ENCODE measurements at regions not wholly inside any gene's neighbourhood (a gene's known extent, or its start where the extent isn't known, plus 50 kb on each side); places are given as distances from the start of the nearest gene placed in this dataset.

DNA sequence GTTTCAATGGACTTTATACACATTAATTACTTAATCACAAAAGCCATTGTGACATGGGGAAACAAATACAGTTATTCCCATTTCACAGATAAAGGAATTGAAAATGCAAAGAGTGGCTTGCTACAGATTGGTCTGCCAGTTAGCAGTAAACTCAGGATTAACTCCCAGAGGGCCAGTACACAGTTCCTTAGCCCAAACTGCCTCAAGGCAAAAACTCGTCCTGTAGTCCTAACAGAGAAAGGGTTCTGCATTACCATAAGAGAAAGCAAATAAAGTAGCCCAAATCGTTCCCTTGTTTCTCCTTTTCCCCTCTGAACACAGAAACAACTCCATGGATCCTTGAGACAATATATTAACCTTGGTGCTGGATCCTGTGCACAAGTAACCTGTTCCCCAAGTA lies 274.4 kb downstream of the LRIG3 start:
- Histone ChIP-seq H3K4me3 (no peak overlapping the region), H3K27me3 (replicated peaks; ENCODE audit: insufficient read depth) (no peaks in the 10 kb centered on the region), H3K27ac (no peak overlapping the region), H3K4me1 (ENCODE audit: control insufficient read depth in 1 of 2, low read depth in 2 of 2) (peaks cover 2 to 24% of the 10 kb centered on the region in 2 donors), H3K36me3 (no peaks in the 10 kb centered on the region), H3K9me3 (no peaks in the 10 kb centered on the region)
- DNase-seq (ENCODE audit: low spot score) (no peak), ATAC-seq (ENCODE audit: insufficient number of reproducible peaks, low FRiP score, low read depth) (no peak)
- TF ChIP-seq, protein P1, sequence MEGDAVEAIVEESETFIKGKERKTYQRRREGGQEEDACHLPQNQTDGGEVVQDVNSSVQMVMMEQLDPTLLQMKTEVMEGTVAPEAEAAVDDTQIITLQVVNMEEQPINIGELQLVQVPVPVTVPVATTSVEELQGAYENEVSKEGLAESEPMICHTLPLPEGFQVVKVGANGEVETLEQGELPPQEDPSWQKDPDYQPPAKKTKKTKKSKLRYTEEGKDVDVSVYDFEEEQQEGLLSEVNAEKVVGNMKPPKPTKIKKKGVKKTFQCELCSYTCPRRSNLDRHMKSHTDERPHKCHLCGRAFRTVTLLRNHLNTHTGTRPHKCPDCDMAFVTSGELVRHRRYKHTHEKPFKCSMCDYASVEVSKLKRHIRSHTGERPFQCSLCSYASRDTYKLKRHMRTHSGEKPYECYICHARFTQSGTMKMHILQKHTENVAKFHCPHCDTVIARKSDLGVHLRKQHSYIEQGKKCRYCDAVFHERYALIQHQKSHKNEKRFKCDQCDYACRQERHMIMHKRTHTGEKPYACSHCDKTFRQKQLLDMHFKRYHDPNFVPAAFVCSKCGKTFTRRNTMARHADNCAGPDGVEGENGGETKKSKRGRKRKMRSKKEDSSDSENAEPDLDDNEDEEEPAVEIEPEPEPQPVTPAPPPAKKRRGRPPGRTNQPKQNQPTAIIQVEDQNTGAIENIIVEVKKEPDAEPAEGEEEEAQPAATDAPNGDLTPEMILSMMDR (IDR thresholded peaks at IDR 0.05): no peak

DNA sequence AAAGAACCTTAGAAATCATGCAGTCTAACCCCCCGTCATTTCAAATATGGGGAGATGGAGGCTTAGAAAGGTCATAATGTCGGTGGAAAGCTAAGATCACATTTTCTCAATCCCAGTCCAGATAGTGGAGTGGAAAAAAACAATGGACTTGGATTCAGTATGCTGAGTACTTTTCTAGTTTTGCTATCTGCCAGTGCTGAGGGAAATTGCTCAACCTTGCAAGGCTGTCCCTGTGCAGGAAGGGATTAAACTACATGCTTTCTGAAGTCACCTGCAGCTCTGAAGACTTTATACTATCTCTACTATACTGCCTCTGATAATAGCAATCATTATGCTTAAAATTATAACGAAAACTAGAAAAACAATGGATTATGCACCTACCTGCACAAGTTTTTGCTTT lies 272.8 kb downstream of the LRIG3 start:
- no peak for DNase-seq (ENCODE audit: low spot score)
- H3K9me3 ChIP-seq: no peaks in the 10 kb centered on the region
- H3K36me3 ChIP-seq: no peaks in the 10 kb centered on the region
- H3K27ac ChIP-seq: no peak overlapping the region
- no peak for ATAC-seq (ENCODE audit: insufficient number of reproducible peaks, low FRiP score, low read depth)
- peak overlapping the region; percentile 34 for H3K4me3 ChIP-seq
- no peaks in the 10 kb centered on the region for H3K27me3 ChIP-seq (replicated peaks; ENCODE audit: insufficient read depth)
- TF ChIP-seq, protein P1 (IDR thresholded peaks at IDR 0.05): no peak
- peaks cover 2 to 24% of the 10 kb centered on the region in 2 donors for H3K4me1 ChIP-seq (ENCODE audit: control insufficient read depth in 1 of 2, low read depth in 2 of 2)

DNA sequence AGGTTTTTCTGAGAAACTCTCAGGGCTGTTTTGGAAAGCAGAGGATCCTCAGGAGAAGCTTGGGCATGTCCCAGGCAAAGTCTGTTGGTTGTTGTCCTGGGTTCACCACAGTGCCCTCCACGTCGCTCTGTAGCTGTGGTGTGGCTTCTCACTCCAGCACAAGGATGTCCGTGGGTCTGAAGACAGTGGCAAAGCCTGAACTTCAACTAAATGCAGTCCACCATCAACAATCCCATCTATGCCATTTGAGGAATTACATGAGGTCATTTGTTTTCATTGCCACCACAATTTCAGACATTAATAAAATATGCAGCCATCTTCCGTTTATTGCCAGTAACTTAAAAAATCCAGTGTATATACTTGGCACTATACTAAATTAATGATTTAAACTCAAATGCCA lies 272.1 kb downstream of the LRIG3 start:
- no peak for DNase-seq (ENCODE audit: low spot score)
- no peak for ATAC-seq (ENCODE audit: insufficient number of reproducible peaks, low FRiP score, low read depth)
- TF ChIP-seq, protein P1 (IDR thresholded peaks at IDR 0.05): no peak
- no peaks in the 10 kb centered on the region for H3K27me3 ChIP-seq (replicated peaks; ENCODE audit: insufficient read depth)
- peak overlapping the region in 1 of 2 donors; percentile 11 for H3K27ac ChIP-seq
- peaks cover 2 to 24% of the 10 kb centered on the region in 2 donors for H3K4me1 ChIP-seq (ENCODE audit: control insufficient read depth in 1 of 2, low read depth in 2 of 2)
- no peaks in the 10 kb centered on the region for H3K36me3 ChIP-seq
- H3K4me3 ChIP-seq: peak overlapping the region; percentile 34
- H3K9me3 ChIP-seq: no peaks in the 10 kb centered on the region

DNA sequence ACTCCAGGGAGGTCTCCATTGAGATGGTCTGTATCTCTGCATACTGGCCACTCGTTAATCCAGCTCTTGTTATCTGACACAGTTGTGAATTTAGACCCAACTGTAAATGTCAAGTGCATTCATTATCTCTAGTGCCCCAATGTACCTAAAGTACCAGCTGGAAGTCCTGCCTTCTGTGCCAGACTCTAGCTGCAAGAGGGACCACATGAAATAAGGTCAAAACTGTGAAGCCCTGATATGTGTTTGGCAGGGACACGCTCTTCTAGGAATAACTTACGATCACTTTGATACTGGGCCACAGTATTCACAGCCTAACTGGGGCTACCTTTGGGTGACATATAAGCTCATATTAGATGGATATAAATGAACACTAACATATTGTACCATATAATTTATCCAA lies 268.5 kb downstream of the LRIG3 start:
- TF ChIP-seq, protein P1 (IDR thresholded peaks at IDR 0.05): no peak
- Histone ChIP-seq H3K9me3 (no peaks in the 10 kb centered on the region), H3K27me3 (replicated peaks; ENCODE audit: insufficient read depth) (no peaks in the 10 kb centered on the region), H3K4me1 (ENCODE audit: control insufficient read depth in 1 of 2, low read depth in 2 of 2) (peaks cover 2 to 20% of the 10 kb centered on the region in 2 donors), H3K36me3 (no peaks in the 10 kb centered on the region), H3K27ac (no peak overlapping the region), H3K4me3 (no peak overlapping the region)
- ATAC-seq (ENCODE audit: insufficient number of reproducible peaks, low FRiP score, low read depth): no peak
- no peak for DNase-seq (ENCODE audit: low spot score)

DNA sequence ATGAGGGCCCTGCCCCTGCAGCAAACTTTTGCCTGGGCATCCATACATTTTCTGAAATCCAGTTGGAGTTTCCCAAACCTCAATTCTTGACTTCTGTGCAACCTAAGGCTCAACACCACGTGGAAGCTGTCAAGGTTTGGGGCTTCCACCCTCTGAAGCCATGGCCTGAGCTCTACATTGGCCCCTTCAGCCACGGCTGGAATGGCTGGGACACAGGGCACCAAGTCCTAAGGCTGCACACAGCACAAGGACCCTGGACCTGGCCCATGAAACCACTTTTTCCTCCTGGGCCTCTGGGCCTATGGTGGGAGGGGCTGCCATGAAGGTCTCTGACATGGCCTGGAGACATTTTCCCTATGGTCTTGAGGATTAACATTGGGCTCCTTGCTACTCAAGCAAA lies 266.3 kb downstream of the LRIG3 start:
- no peak overlapping the region for H3K4me3 ChIP-seq
- H3K27me3 ChIP-seq (replicated peaks; ENCODE audit: insufficient read depth): no peaks in the 10 kb centered on the region
- no peaks in the 10 kb centered on the region for H3K9me3 ChIP-seq
- no peak overlapping the region for H3K27ac ChIP-seq
- H3K4me1 ChIP-seq (ENCODE audit: control insufficient read depth in 1 of 2, low read depth in 2 of 2): peaks cover 0 to 2% of the 10 kb centered on the region in 2 donors
- no peaks in the 10 kb centered on the region for H3K36me3 ChIP-seq
- no peak for ATAC-seq (ENCODE audit: insufficient number of reproducible peaks, low FRiP score, low read depth)
- no peak for DNase-seq (ENCODE audit: low spot score)
- TF ChIP-seq, protein P1 (IDR thresholded peaks at IDR 0.05): no peak

All from thoracic aorta (tissue), 2 donors.